ENCODE measurements at regions not wholly inside any gene's neighbourhood (a gene's known extent, or its start where the extent isn't known, plus 50 kb on each side); places are given as distances from the start of the nearest gene placed in this dataset.

- TF ChIP-seq CTCF (conservative IDR thresholded peaks at IDR 0.05; ENCODE audit: low read depth in 2 of 2) (no peak), EZH2 (IDR thresholded peaks at IDR 0.05; ENCODE audit: low read depth, unreplicated experiment) (no peak), REST (IDR thresholded peaks at IDR 0.05; ENCODE audit: unreplicated experiment) (no peak), EZH2phosphoT487 (IDR thresholded peaks at IDR 0.05; ENCODE audit: unreplicated experiment) (no peak), NANOG (IDR thresholded peaks at IDR 0.05; ENCODE audit: borderline replicate concordance) (no peak), POLR2AphosphoS5 (IDR thresholded peaks at IDR 0.05; ENCODE audit: low read depth) (no peak), CREB1 (CRISPR knock-in tag; IDR thresholded peaks at IDR 0.05; ENCODE audit: low read depth) (no peak), ZNF114 (CRISPR knock-in tag; IDR thresholded peaks at IDR 0.05) (no peak), JUNB (IDR thresholded peaks at IDR 0.05; ENCODE audit: unreplicated experiment) (no peak), ZNF331 (CRISPR knock-in tag; IDR thresholded peaks at IDR 0.05; ENCODE audit: low read depth) (no peak), STAT1 (IDR thresholded peaks at IDR 0.05; ENCODE audit: unreplicated experiment) (no peak)
- TF ChIP-seq, protein P1, sequence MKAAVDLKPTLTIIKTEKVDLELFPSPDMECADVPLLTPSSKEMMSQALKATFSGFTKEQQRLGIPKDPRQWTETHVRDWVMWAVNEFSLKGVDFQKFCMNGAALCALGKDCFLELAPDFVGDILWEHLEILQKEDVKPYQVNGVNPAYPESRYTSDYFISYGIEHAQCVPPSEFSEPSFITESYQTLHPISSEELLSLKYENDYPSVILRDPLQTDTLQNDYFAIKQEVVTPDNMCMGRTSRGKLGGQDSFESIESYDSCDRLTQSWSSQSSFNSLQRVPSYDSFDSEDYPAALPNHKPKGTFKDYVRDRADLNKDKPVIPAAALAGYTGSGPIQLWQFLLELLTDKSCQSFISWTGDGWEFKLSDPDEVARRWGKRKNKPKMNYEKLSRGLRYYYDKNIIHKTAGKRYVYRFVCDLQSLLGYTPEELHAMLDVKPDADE (IDR thresholded peaks at IDR 0.05), result no peak
Observed at GRCh38 chr17:63078707-63079106, 112.7 kb downstream of the TANC2 start.
